ENCODE measurements at regions not wholly inside any gene's neighbourhood (a gene's known extent, or its start where the extent isn't known, plus 50 kb on each side); places are given as distances from the start of the nearest gene placed in this dataset.
"Not testable (repeated sequence)": the region's sequence is repeated elsewhere in the genome, so short reads cannot be mapped to it uniquely, and the experiment has no call there.

- H3K4me3 Mint-ChIP-seq: no peak overlapping the region
- intact Hi-C loops (cut with micrococcal nuclease): no loop called here
- H3K4me1 Mint-ChIP-seq (ENCODE audit: low read depth): no peaks in the 10 kb centered on the region
- no peaks in the 10 kb centered on the region for H3K36me3 Mint-ChIP-seq (ENCODE audit: low read depth)
- no peak overlapping the region for H3K27ac Mint-ChIP-seq
- H3K9me3 Mint-ChIP-seq: no peaks in the 10 kb centered on the region
- H3K27me3 Mint-ChIP-seq: peaks cover 4% of the 10 kb centered on the region
Measured at GRCh38 chr17:34758718-34759117, 179.3 kb downstream of the TMEM132E start.

- no peaks in the 10 kb centered on the region for H3K36me3 Mint-ChIP-seq (ENCODE audit: low read depth)
- no peak overlapping the region for H3K27ac Mint-ChIP-seq
- H3K27me3 Mint-ChIP-seq: peaks cover 4% of the 10 kb centered on the region
- H3K9me3 Mint-ChIP-seq: no peaks in the 10 kb centered on the region
- H3K4me1 Mint-ChIP-seq (ENCODE audit: low read depth): no peaks in the 10 kb centered on the region
- intact Hi-C loops (cut with micrococcal nuclease): no loop called here
- no peak overlapping the region for H3K4me3 Mint-ChIP-seq
Measured at GRCh38 chr17:34758316-34758715, 178.9 kb downstream of the TMEM132E start.

- no peak overlapping the region for H3K27ac Mint-ChIP-seq
- peaks cover 4% of the 10 kb centered on the region for H3K27me3 Mint-ChIP-seq
- H3K4me3 Mint-ChIP-seq: no peak overlapping the region
- H3K36me3 Mint-ChIP-seq (ENCODE audit: low read depth): no peaks in the 10 kb centered on the region
- no peaks in the 10 kb centered on the region for H3K9me3 Mint-ChIP-seq
- no peaks in the 10 kb centered on the region for H3K4me1 Mint-ChIP-seq (ENCODE audit: low read depth)
- intact Hi-C loops (cut with micrococcal nuclease): no loop called here
Measured at GRCh38 chr17:34757611-34758010, 178.2 kb downstream of the TMEM132E start.

GRCh38 chr17:34757106-34757505 is 177.7 kb downstream of the TMEM132E start:
- intact Hi-C loops (cut with micrococcal nuclease): no loop called here
- H3K27me3 Mint-ChIP-seq: peaks cover 5% of the 10 kb centered on the region
- no peak overlapping the region for H3K27ac Mint-ChIP-seq
- H3K9me3 Mint-ChIP-seq: no peaks in the 10 kb centered on the region
- H3K4me3 Mint-ChIP-seq: no peak overlapping the region
- H3K36me3 Mint-ChIP-seq (ENCODE audit: low read depth): no peaks in the 10 kb centered on the region
- no peaks in the 10 kb centered on the region for H3K4me1 Mint-ChIP-seq (ENCODE audit: low read depth)

GRCh38 chr17:34756637-34757021 is 177.2 kb downstream of the TMEM132E start:
- H3K27ac Mint-ChIP-seq: no peak overlapping the region

GRCh38 chr17:34755981-34756636 is 176.7 kb downstream of the TMEM132E start:
- H3K4me1 Mint-ChIP-seq (ENCODE audit: low read depth): no peaks in the 10 kb centered on the region
- H3K27me3 Mint-ChIP-seq: peaks cover 4% of the 10 kb centered on the region
- intact Hi-C loops (cut with micrococcal nuclease): no loop called here
- no peaks in the 10 kb centered on the region for H3K36me3 Mint-ChIP-seq (ENCODE audit: low read depth)
- no peaks in the 10 kb centered on the region for H3K9me3 Mint-ChIP-seq
- no peak overlapping the region for H3K4me3 Mint-ChIP-seq
- no peak overlapping the region for H3K27ac Mint-ChIP-seq

More at GRCh38 chr17:34756637-34757021, 177.2 kb downstream of the TMEM132E start:
- H3K9me3 Mint-ChIP-seq: no peaks in the 10 kb centered on the region
- H3K27me3 Mint-ChIP-seq: peaks cover 4% of the 10 kb centered on the region
- no peak overlapping the region for H3K4me3 Mint-ChIP-seq
- no peaks in the 10 kb centered on the region for H3K36me3 Mint-ChIP-seq (ENCODE audit: low read depth)
- intact Hi-C loops (cut with micrococcal nuclease): no loop called here
- no peaks in the 10 kb centered on the region for H3K4me1 Mint-ChIP-seq (ENCODE audit: low read depth)

GRCh38 chr17:34755371-34755770 is 176.0 kb downstream of the TMEM132E start:
- no peaks in the 10 kb centered on the region for H3K4me1 Mint-ChIP-seq (ENCODE audit: low read depth)
- intact Hi-C loops (cut with micrococcal nuclease): no loop called here
- no peak overlapping the region for H3K4me3 Mint-ChIP-seq
- peaks cover 4% of the 10 kb centered on the region for H3K27me3 Mint-ChIP-seq
- no peak overlapping the region for H3K27ac Mint-ChIP-seq
- no peaks in the 10 kb centered on the region for H3K36me3 Mint-ChIP-seq (ENCODE audit: low read depth)
- H3K9me3 Mint-ChIP-seq: no peaks in the 10 kb centered on the region

- no peaks in the 10 kb centered on the region for H3K4me1 Mint-ChIP-seq (ENCODE audit: low read depth)
- H3K27ac Mint-ChIP-seq: no peak overlapping the region
- intact Hi-C loops (cut with micrococcal nuclease): no loop called here
- H3K27me3 Mint-ChIP-seq: peaks cover 7% of the 10 kb centered on the region
- no peaks in the 10 kb centered on the region for H3K9me3 Mint-ChIP-seq
- H3K36me3 Mint-ChIP-seq (ENCODE audit: low read depth): no peaks in the 10 kb centered on the region
- H3K4me3 Mint-ChIP-seq: no peak overlapping the region
Measured at GRCh38 chr17:34750004-34750403, 170.6 kb downstream of the TMEM132E start.

- Mint-ChIP-seq H3K4me3 (no peak overlapping the region), H3K4me1 (ENCODE audit: low read depth) (peaks cover 9% of the 10 kb centered on the region), H3K27ac (no peak overlapping the region), H3K27me3 (peaks cover 13% of the 10 kb centered on the region), H3K36me3 (ENCODE audit: low read depth) (no peaks in the 10 kb centered on the region), H3K9me3 (peaks cover 15% of the 10 kb centered on the region)
- intact Hi-C loops (cut with micrococcal nuclease): no loop called here
Measured at GRCh38 chr17:34741967-34742366, 162.6 kb downstream of the TMEM132E start.

GRCh38 chr17:34740565-34741520 is 161.5 kb downstream of the TMEM132E start:
- peaks cover 15% of the 10 kb centered on the region for H3K9me3 Mint-ChIP-seq
- H3K27me3 Mint-ChIP-seq: peaks cover 13% of the 10 kb centered on the region
- H3K36me3 Mint-ChIP-seq (ENCODE audit: low read depth): no peaks in the 10 kb centered on the region
- H3K4me3 Mint-ChIP-seq: no peak overlapping the region
- no peak overlapping the region for H3K27ac Mint-ChIP-seq
- H3K4me1 Mint-ChIP-seq (ENCODE audit: low read depth): peaks cover 9% of the 10 kb centered on the region
- intact Hi-C loops (cut with micrococcal nuclease): no loop called here

- intact Hi-C loops (cut with micrococcal nuclease): no loop called here
- no peak overlapping the region for H3K4me3 Mint-ChIP-seq
- H3K9me3 Mint-ChIP-seq: peaks cover 15% of the 10 kb centered on the region
- peaks cover 15% of the 10 kb centered on the region for H3K27me3 Mint-ChIP-seq
- H3K4me1 Mint-ChIP-seq (ENCODE audit: low read depth): peaks cover 9% of the 10 kb centered on the region
- no peak overlapping the region for H3K27ac Mint-ChIP-seq
- H3K36me3 Mint-ChIP-seq (ENCODE audit: low read depth): no peaks in the 10 kb centered on the region
Measured at GRCh38 chr17:34739386-34739785, 160.0 kb downstream of the TMEM132E start.

- H3K27ac Mint-ChIP-seq; H3K36me3 Mint-ChIP-seq (ENCODE audit: low read depth); H3K4me3 Mint-ChIP-seq; H3K4me1 Mint-ChIP-seq (ENCODE audit: low read depth); intact Hi-C loops (cut with micrococcal nuclease): not testable (repeated sequence)
- H3K27me3 Mint-ChIP-seq: peaks cover 11% of the 10 kb centered on the region
- peaks cover 15% of the 10 kb centered on the region for H3K9me3 Mint-ChIP-seq
Measured at GRCh38 chr17:34737673-34738072, 158.3 kb downstream of the TMEM132E start.

GRCh38 chr17:34736611-34737010 is 157.2 kb downstream of the TMEM132E start:
- Mint-ChIP-seq H3K27ac (no peak overlapping the region), H3K36me3 (ENCODE audit: low read depth) (no peaks in the 10 kb centered on the region), H3K27me3 (peaks cover 2% of the 10 kb centered on the region), H3K4me3 (no peak overlapping the region), H3K4me1 (ENCODE audit: low read depth) (peaks cover 9% of the 10 kb centered on the region), H3K9me3 (peaks cover 15% of the 10 kb centered on the region)
- intact Hi-C loops (cut with micrococcal nuclease): no loop called here

- H3K4me1 Mint-ChIP-seq (ENCODE audit: low read depth): no peaks in the 10 kb centered on the region
- intact Hi-C loops (cut with micrococcal nuclease): no loop called here
- no peaks in the 10 kb centered on the region for H3K9me3 Mint-ChIP-seq
- no peak overlapping the region for H3K4me3 Mint-ChIP-seq
- peaks cover 5% of the 10 kb centered on the region for H3K27me3 Mint-ChIP-seq
- no peak overlapping the region for H3K27ac Mint-ChIP-seq
- H3K36me3 Mint-ChIP-seq (ENCODE audit: low read depth): no peaks in the 10 kb centered on the region
Measured at GRCh38 chr17:34733333-34733732, 154.0 kb downstream of the TMEM132E start.
